ENCODE measurements at regions not wholly inside any gene's neighbourhood (a gene's known extent, or its start where the extent isn't known, plus 50 kb on each side); places are given as distances from the start of the nearest gene placed in this dataset.

DNA sequence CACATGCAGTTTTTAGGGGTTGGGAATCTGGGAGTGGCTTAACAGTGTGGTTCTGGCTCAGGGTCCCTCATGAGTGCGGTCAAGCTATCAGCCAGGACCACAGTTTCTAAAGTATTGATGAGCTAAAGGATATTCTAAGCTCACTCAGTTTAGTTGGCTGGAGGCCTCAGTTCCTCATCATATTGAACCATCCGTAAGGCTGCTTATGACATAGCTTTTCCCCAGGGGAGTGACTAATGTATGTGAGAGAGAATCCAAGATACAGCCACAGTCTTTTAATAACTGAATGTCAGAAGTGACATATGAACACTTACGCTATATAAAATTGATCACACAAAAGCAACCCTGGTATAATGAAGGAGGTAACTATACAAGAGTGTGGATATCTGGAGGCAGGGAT, 245.3 kb downstream of the POLR1F start:
- POLR2A ChIA-PET = no interaction called here
- CTCF ChIA-PET = interaction anchor here (0.7 kb wide), 1 partner anchor 828 kb away, joined by 3 read pairs; no protein-coding TSS in a partner anchor

- CTCF ChIA-PET = no interaction called here
- POLR2A ChIA-PET = no interaction called here
Observed at GRCh38 chr7:19455623-19456022, 253.2 kb downstream of the POLR1F start.

DNA sequence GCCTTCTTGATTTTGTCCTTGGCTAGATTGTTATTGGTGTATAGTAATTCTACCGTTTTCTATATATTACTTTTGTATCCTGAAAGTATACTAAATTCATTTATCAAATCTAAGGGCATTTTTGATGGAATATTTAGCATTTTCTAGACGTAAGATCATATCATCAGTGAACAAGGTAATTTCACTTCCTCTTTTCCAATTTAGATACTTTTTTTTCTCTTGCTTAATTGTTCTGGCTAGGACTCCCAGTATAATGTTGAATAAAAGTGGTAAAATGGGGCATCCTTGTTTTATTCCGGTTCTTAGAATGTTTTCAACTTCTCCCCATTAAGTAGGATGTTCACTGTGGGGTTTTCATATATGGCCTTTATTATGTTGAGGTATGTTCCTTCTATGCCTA, 260.7 kb downstream of the POLR1F start:
- CTCF ChIA-PET = no interaction called here
- POLR2A ChIA-PET = no interaction called here

DNA sequence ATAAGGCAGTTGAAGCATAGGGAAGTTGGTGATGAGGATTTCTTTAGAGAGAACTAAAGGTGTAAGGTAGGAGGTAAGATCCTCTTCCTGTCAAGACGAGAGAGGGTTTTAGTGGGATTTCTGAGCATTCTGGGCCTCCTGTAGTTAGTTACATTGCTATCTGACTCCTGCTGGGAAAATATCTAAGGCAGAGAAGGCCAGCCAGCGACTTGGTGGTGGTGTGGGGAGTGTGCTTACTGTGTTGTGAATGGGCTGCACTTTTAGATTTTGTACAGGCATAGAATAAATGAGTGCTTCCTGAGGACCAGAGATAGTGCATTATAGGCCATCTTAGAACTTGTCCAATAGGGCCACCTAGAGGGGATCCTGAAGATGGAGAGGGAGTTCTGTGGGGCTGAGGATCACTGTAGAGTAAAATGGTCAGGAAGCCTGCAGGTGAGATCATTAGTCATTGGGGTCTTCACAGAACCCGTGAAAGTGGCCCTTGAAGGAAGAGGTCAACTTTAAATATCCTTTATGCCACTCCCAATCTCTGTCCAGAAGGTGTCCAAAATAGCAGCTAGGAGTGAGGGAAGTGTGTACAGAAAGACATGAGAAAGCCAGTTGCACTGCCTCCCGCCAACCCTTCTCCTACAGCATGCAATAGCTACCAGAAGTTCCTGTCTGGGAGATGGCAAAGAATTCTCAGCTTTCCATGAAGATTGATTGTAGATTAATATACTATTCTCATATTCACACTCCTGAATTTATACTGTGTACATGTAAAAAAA, 266.6 kb downstream of the POLR1F start:
- CTCF ChIA-PET = no interaction called here
- POLR2A ChIA-PET = no interaction called here

- ChIA-PET POLR2A (no interaction called here), CTCF (no interaction called here)
Observed at GRCh38 chr7:19439517-19439916, 269.3 kb downstream of the POLR1F start.

DNA sequence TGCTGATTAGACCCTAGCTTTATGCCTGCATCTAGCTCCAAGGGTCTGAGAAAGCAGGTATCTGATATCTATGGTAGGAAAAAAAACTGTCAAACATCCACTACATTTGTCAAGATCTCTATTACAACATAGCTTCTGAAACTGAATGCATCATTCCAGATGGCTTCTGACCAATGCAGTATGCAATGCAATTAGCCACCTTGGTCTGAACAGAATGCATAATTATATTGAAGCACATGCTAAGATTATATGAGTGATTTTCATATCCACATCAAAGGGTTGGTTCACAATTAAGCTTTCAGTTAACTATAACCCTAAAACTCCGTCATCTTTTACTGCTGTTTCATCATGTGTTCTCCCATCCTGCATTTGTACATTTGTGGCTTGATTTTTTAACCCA, 271.4 kb downstream of the POLR1F start:
- ChIA-PET POLR2A (no interaction called here), CTCF (no interaction called here)

DNA sequence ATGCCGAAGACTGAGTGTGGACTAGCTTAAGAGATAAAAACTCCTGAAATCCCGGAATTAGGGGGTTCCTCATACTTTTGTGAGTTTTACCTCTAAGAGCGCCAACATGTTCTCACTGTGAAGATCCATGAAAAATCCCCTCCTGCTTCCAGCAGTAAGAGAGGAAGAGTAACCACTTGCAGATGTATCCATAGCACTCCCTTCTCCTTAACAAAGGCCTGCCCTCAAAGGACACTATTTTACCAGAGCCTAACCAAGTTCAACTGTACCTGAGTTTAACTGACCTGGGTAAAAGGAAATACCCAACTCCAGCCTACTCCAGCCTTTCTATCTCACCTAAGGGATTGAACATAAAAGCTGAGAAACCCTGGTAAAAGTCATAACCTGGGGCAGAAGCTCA, 280.9 kb downstream of the POLR1F start:
- POLR2A ChIA-PET = no interaction called here
- CTCF ChIA-PET = no interaction called here

- POLR2A ChIA-PET = no interaction called here
- CTCF ChIA-PET = no interaction called here
Observed at GRCh38 chr7:19421861-19422260, 276.6 kb upstream of the FERD3L start.

DNA sequence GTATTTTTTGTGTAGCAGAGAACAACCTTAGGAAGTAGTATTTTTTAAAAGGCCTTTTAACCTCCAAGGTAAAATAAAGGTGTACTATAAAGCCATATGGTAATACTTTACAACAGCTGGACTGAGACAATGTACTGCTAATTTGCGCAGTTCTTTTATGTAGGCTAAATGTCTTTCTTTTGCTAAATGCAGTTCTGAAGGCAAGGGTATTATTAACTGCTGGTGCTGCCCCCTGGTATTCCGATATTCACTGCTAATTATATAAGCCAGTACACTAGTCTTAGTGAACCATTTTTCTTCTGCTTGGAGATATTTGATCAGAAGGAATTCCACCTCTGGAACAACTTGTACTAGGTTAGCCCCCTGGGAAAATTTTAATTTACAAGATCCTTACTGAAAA, 272.0 kb upstream of the FERD3L start:
- CTCF ChIA-PET = no interaction called here
- POLR2A ChIA-PET = no interaction called here

- ChIA-PET CTCF (no interaction called here), POLR2A (no interaction called here)
Observed at GRCh38 chr7:19415123-19415522, 269.9 kb upstream of the FERD3L start.

- ChIA-PET CTCF (no interaction called here), POLR2A (no interaction called here)
Observed at GRCh38 chr7:19413443-19413965, 268.3 kb upstream of the FERD3L start.

- ChIA-PET CTCF (no interaction called here), POLR2A (no interaction called here)
Observed at GRCh38 chr7:19410691-19411090, 265.5 kb upstream of the FERD3L start.

- ChIA-PET CTCF (interaction anchor here (0.7 kb wide), 1 partner anchor 200 kb away, joined by 3 read pairs; no protein-coding TSS in a partner anchor), POLR2A (no interaction called here)
Observed at GRCh38 chr7:19410106-19410505, 264.9 kb upstream of the FERD3L start.

GRCh38 chr7:19408706-19409220, 263.5 kb upstream of the FERD3L start:
- ChIA-PET POLR2A (no interaction called here), CTCF (no interaction called here)

GRCh38 chr7:19407270-19407669, 262.0 kb upstream of the FERD3L start:
- ChIA-PET POLR2A (no interaction called here), CTCF (no interaction called here)

GRCh38 chr7:19405541-19405940, 260.3 kb upstream of the FERD3L start:
- ChIA-PET CTCF (no interaction called here), POLR2A (no interaction called here)

DNA sequence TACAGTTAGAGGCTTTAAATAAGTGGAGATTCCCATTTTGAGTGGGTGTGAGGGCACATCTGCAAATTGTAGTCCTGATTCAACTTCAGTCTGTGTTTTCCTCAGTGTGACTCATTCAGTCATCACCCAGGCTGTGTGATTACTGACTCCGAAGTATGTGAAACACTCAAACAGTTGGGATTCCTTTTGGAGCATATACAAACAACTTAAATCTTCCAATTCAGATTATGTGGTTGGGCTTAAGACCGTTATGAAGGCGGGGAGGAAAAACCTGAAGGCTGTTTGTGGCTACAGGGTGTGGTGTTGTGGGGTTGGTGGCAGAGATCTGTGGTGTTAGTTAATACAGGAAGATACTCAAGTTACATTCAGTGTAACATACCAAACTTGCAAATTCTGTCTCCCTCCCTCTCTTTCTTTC, 259.7 kb upstream of the FERD3L start:
- ChIA-PET POLR2A (no interaction called here), CTCF (no interaction called here)

DNA sequence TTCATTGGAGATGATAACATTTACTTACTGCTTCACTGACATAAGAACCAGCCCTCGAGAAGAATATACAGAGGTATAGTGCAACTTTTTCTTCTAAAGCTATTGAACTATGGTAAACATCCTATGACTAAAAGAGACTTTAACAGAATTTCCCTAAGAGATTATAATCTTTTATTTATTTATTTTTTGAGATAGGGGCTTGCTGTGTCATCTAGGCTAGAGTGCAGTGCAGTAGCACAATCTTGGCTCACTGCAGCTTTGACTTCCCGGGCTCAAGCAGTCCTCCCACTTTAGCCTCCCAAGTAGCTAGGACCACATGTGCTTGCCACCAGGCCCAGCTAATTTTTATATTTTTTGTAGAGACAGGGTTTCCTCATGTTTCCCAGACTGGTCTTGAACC, 258.5 kb upstream of the FERD3L start:
- ChIA-PET POLR2A (no interaction called here), CTCF (no interaction called here)

DNA sequence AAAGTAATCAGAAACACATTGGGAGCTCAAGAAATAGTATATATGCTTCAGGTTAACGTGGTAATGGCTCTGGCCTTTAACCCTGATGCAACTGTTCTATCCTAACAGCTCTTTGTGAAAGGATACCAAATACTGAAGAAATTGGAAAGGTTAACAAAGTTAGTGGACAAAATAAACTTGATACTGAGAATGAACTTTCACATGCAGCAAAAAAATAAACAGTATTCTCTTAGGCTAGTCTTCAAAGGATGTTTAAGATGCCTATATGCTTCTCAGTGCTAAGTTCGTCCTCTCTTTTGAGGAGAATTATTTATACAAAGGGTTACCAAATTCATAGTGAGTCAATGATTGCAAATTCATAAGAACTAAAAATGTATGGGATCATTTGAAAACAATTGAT, 256.2 kb upstream of the FERD3L start:
- ChIA-PET CTCF (no interaction called here), POLR2A (no interaction called here)

DNA sequence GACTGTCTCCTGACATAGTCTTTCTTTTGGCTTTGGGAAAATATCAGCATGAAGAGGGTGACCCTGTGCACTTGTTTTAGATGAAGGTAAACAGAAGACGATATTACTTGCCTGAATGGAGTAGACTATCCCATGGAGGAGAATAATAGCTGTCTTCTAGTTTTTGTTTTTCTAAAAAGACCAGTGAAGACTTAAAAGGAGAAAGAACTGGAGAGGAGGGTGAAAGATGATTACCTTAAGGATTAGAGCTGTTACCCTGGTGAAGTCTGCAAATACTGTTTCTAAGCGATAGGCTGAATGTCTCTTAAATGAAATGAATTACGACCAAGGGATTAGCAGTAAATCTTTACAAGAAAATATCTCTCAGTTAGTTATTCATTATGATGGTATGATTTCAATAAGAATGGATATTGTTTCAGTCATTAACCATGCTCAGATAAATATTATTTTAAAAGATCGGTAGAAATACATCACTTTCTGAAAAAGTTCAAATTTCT, 255.6 kb upstream of the FERD3L start:
- ChIA-PET POLR2A (no interaction called here), CTCF (no interaction called here)

GRCh38 chr7:19397911-19398310, 252.7 kb upstream of the FERD3L start:
- CTCF ChIA-PET = no interaction called here

DNA sequence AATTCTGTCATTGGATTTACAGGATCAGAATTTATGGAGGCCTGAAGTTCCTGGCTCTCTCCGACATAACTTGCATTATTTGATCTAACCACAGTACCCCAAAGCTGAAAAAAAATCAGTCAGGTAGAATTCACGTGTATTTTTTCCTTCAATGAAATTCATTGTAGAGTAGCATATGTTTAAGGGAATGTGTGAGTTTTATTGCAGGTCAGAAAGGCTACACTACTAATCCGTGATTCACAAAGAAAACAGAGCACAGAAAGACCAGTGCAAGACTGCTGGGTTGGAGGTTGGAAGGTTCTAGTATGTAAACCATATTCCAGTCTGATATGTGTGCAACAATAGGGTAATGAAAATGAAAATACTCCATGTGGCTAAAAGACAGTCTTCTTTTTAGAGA, 247.0 kb upstream of the FERD3L start:
- CTCF ChIA-PET = no interaction called here
- POLR2A ChIA-PET = no interaction called here

More at GRCh38 chr7:19397911-19398310, 252.7 kb upstream of the FERD3L start:
- POLR2A ChIA-PET = no interaction called here
